ENCODE measurements at regions not wholly inside any gene's neighbourhood (a gene's known extent, or its start where the extent isn't known, plus 50 kb on each side); places are given as distances from the start of the nearest gene placed in this dataset.

- H3K9me3 Mint-ChIP-seq = no peaks in the 10 kb centered on the region
- no peak for DNase-seq
- peaks cover 19% of the 10 kb centered on the region for H3K27me3 Mint-ChIP-seq
- H3K4me1 Mint-ChIP-seq (ENCODE audit: low read depth) = peaks cover 29% of the 10 kb centered on the region
- peak overlapping the region; percentile 89 for H3K27ac Mint-ChIP-seq
- H3K4me3 Mint-ChIP-seq = peak overlapping the region; percentile 49
- H3K36me3 Mint-ChIP-seq (ENCODE audit: low read depth) = no peaks in the 10 kb centered on the region
Measured at GRCh38 chr14:34212172-34212929, 249.7 kb downstream of the SPTSSA start.

DNA sequence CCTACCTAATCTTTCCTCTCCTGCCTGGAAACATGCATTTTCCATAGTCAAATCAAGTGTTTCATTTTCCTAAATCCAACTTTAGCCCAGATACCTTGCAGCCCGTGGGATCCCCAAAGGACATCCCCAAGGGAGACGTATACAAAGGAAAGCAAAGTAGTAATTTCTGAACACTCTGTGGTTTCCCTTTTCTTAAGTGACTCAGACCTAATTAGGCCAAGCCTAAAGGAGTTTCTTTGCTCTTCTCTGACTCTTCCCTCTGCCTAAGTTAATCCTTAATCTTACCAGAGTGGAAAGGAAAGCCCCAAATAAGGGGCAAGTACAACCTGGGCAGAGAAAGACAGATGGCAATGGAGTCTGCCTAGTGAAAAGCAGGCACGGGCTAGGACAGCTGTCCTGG lies 250.3 kb downstream of the SPTSSA start:
- Mint-ChIP-seq H3K27ac (peak overlapping the region; percentile 89), H3K4me3 (peak overlapping the region; percentile 49), H3K36me3 (ENCODE audit: low read depth) (no peaks in the 10 kb centered on the region), H3K9me3 (no peaks in the 10 kb centered on the region), H3K4me1 (ENCODE audit: low read depth) (peaks cover 29% of the 10 kb centered on the region), H3K27me3 (peaks cover 22% of the 10 kb centered on the region)
- DNase-seq = no peak

- no peak for DNase-seq
- H3K36me3 Mint-ChIP-seq (ENCODE audit: low read depth) = no peaks in the 10 kb centered on the region
- peaks cover 9% of the 10 kb centered on the region for H3K9me3 Mint-ChIP-seq
- no peak overlapping the region for H3K4me3 Mint-ChIP-seq
- no peak overlapping the region for H3K27ac Mint-ChIP-seq
- H3K27me3 Mint-ChIP-seq = peaks cover 18% of the 10 kb centered on the region
- H3K4me1 Mint-ChIP-seq (ENCODE audit: low read depth) = peaks cover 32% of the 10 kb centered on the region
Measured at GRCh38 chr14:34208532-34208931, 253.5 kb downstream of the SPTSSA start.

GRCh38 chr14:34205799-34206198 lies 254.9 kb upstream of the EGLN3 start:
- H3K27me3 Mint-ChIP-seq = peaks cover 18% of the 10 kb centered on the region
- no peak overlapping the region for H3K27ac Mint-ChIP-seq
- no peak for DNase-seq
- H3K9me3 Mint-ChIP-seq = peaks cover 9% of the 10 kb centered on the region
- peaks cover 33% of the 10 kb centered on the region for H3K4me1 Mint-ChIP-seq (ENCODE audit: low read depth)
- H3K36me3 Mint-ChIP-seq (ENCODE audit: low read depth) = no peaks in the 10 kb centered on the region
- no peak overlapping the region for H3K4me3 Mint-ChIP-seq

DNA sequence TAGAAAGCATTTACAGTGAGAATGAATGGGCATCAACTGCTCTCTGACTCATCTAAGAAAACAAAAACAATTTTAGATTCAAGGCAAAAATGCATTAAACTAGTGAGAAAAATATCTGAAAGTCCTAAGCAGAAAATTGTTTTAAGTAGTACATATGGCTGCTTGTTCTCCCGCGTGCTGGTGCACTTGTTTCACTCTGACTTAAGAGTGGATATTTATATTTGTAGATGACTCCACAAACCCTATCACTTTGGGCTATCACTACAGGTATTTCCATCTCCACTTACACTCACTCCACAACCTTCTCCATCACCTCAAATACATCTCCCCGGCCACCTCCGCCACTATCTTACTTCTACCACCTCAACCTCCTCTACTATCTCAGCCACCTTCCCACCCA lies 253.9 kb upstream of the EGLN3 start:
- Mint-ChIP-seq H3K36me3 (ENCODE audit: low read depth) (no peaks in the 10 kb centered on the region), H3K27me3 (peaks cover 13% of the 10 kb centered on the region), H3K27ac (no peak overlapping the region), H3K4me1 (ENCODE audit: low read depth) (peaks cover 42% of the 10 kb centered on the region), H3K4me3 (no peak overlapping the region), H3K9me3 (peaks cover 9% of the 10 kb centered on the region)
- DNase-seq = no peak

DNA sequence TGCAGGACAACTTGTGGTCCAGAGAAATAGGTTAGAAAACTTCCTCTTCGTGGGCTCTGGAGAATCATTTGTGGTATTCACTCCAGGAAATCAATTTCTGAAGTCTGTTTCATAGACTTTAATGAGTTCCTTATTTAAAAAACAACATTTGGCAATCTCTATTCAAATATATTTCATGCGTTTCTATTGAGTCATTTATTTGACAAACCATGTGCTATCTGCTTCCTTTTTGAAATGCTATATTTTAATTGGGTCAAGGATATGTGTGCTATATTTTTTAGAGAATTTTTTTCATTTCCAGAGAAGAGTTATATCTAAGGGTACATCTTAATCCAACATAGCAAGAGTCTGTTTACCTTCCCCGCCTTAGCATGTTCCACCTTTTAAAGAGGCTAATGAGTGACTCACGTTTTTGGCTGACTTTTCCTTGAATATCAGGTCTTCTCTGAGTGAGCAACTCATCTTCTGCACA lies 252.4 kb upstream of the EGLN3 start:
- no peak overlapping the region for H3K4me3 Mint-ChIP-seq
- DNase-seq = no peak
- H3K4me1 Mint-ChIP-seq (ENCODE audit: low read depth) = peaks cover 49% of the 10 kb centered on the region
- peaks cover 9% of the 10 kb centered on the region for H3K9me3 Mint-ChIP-seq
- no peaks in the 10 kb centered on the region for H3K36me3 Mint-ChIP-seq (ENCODE audit: low read depth)
- H3K27me3 Mint-ChIP-seq = peaks cover 10% of the 10 kb centered on the region
- H3K27ac Mint-ChIP-seq = peak overlapping the region; percentile 42

DNA sequence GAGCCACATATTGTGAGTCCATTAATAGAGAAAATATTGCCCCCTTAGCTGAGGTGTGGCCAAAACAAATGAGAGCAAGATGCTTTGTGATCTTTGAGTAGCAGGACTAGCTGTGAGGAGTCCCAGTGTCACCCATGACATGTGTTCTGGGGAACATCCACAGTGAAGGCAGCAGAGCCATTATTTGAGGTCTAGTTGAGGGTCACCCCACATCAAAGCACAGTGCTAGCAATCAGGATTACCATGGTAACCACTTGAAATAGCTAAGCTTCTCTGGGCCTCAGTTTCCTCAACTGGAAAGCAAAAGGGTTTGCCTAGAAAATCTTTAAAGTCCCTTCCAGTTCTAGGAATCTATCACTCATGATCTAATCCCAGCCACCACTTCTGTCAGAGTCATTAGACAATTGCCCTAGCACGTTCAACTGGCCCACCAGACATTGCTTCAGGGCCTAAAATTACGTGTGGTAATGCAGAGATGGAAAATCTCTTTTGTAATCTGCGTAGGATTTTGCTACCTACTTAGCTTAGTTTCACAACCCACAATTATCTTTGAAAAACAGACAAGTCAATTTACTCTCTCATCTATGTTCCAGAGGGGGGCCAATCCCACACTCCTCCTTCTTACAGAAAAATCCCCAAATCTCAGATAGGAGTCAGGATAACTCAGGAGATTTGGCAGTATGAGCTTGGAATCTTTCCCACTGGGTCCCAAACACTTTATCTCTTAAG lies 251.2 kb upstream of the EGLN3 start:
- H3K27ac Mint-ChIP-seq = peak overlapping the region; percentile 42
- H3K4me1 Mint-ChIP-seq (ENCODE audit: low read depth) = peaks cover 49% of the 10 kb centered on the region
- H3K36me3 Mint-ChIP-seq (ENCODE audit: low read depth) = no peaks in the 10 kb centered on the region
- peak overlapping the region; percentile 32 for H3K4me3 Mint-ChIP-seq
- no peak for DNase-seq
- H3K9me3 Mint-ChIP-seq = peaks cover 9% of the 10 kb centered on the region
- H3K27me3 Mint-ChIP-seq = peaks cover 9% of the 10 kb centered on the region

GRCh38 chr14:34199585-34199984 lies 248.7 kb upstream of the EGLN3 start:
- H3K36me3 Mint-ChIP-seq (ENCODE audit: low read depth) = no peaks in the 10 kb centered on the region
- no peak for DNase-seq
- H3K27ac Mint-ChIP-seq = peak overlapping the region; percentile 53
- H3K9me3 Mint-ChIP-seq = peaks cover 4% of the 10 kb centered on the region
- H3K4me1 Mint-ChIP-seq (ENCODE audit: low read depth) = peaks cover 48% of the 10 kb centered on the region
- no peak overlapping the region for H3K4me3 Mint-ChIP-seq
- H3K27me3 Mint-ChIP-seq = peaks cover 8% of the 10 kb centered on the region

DNA sequence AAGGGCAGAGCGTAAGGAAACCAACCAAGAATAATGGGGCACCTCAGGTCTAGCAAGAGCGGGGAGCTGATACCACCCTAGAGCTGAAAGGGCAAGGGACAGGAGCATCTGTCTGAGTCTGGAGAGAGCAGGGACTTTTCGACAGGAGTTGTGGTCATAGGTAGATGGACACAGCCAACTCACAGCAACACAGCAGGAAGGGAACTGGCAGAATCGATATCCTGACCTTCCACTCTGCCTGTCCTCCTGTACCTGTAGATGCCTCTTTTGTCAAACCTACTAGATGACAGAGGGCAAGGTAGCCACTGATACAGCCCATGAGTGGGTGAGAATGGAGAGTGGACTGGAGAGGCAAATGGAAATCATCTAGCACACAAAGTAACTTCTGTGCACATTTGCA lies 247.2 kb upstream of the EGLN3 start:
- H3K4me3 Mint-ChIP-seq = no peak overlapping the region
- no peak overlapping the region for H3K27ac Mint-ChIP-seq
- no peaks in the 10 kb centered on the region for H3K36me3 Mint-ChIP-seq (ENCODE audit: low read depth)
- no peak for DNase-seq
- H3K9me3 Mint-ChIP-seq = peaks cover 4% of the 10 kb centered on the region
- peaks cover 36% of the 10 kb centered on the region for H3K4me1 Mint-ChIP-seq (ENCODE audit: low read depth)
- H3K27me3 Mint-ChIP-seq = peaks cover 8% of the 10 kb centered on the region

DNA sequence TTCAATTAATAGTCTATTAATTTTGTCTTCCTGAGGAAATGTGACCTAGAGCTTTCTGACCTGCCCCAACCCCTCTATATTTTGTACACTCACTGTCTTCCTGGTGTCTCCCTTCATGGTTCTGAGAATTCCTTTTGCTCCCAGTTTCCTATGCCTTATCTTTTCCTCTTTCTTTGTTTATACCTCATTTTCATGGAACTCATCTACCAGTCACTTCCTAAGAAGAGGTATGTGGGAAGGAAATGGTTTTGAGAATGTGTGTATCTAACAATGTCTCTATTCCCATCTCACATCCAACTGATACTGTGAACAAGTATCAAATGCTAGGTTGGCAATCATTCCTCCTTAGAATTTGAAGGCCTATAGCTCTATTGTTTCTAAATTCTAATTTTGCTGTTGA lies 245.1 kb upstream of the EGLN3 start:
- DNase-seq = no peak
- Mint-ChIP-seq H3K36me3 (ENCODE audit: low read depth) (no peaks in the 10 kb centered on the region), H3K4me1 (ENCODE audit: low read depth) (peaks cover 17% of the 10 kb centered on the region), H3K4me3 (no peak overlapping the region), H3K27me3 (peaks cover 8% of the 10 kb centered on the region), H3K9me3 (peaks cover 4% of the 10 kb centered on the region), H3K27ac (no peak overlapping the region)

GRCh38 chr14:34190717-34191116 lies 239.8 kb upstream of the EGLN3 start:
- H3K4me1 Mint-ChIP-seq (ENCODE audit: low read depth) = no peaks in the 10 kb centered on the region

DNA sequence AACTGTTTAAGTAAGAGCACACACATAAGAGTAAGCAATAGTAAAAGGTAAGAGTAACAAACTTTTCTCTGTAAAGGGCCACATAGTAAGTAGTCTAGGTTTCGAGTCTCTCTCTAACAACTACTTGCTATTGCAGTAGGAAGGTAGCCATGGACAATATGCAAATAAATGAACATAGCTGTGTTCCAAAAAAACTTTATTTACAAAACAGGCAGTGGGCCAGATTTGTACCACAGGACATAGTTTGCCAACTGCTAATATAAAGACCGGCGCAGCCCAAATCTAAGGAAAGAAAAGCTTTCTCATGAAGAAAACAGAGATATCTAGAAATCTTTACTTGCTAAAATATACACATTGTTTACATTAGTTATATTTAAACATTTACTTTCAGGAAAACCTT lies 239.0 kb upstream of the EGLN3 start:
- Mint-ChIP-seq H3K9me3 (peaks cover 4% of the 10 kb centered on the region), H3K27ac (no peak overlapping the region), H3K27me3 (no peaks in the 10 kb centered on the region), H3K36me3 (ENCODE audit: low read depth) (no peaks in the 10 kb centered on the region), H3K4me3 (no peak overlapping the region), H3K4me1 (ENCODE audit: low read depth) (no peaks in the 10 kb centered on the region)
- DNase-seq = no peak

More at GRCh38 chr14:34190717-34191116, 239.8 kb upstream of the EGLN3 start:
- Mint-ChIP-seq H3K27me3 (no peaks in the 10 kb centered on the region), H3K4me3 (no peak overlapping the region), H3K9me3 (peaks cover 4% of the 10 kb centered on the region), H3K27ac (no peak overlapping the region), H3K36me3 (ENCODE audit: low read depth) (no peaks in the 10 kb centered on the region)
- DNase-seq = no peak

GRCh38 chr14:34187519-34188044 lies 236.7 kb upstream of the EGLN3 start:
- Mint-ChIP-seq H3K27ac (no peak overlapping the region), H3K4me3 (no peak overlapping the region)

GRCh38 chr14:34187061-34187460 lies 236.2 kb upstream of the EGLN3 start:
- H3K27me3 Mint-ChIP-seq = no peaks in the 10 kb centered on the region
- no peaks in the 10 kb centered on the region for H3K36me3 Mint-ChIP-seq (ENCODE audit: low read depth)
- H3K4me3 Mint-ChIP-seq = no peak overlapping the region
- no peaks in the 10 kb centered on the region for H3K9me3 Mint-ChIP-seq
- DNase-seq = no peak
- H3K27ac Mint-ChIP-seq = no peak overlapping the region
- no peaks in the 10 kb centered on the region for H3K4me1 Mint-ChIP-seq (ENCODE audit: low read depth)

More at GRCh38 chr14:34187519-34188044, 236.7 kb upstream of the EGLN3 start:
- Mint-ChIP-seq H3K36me3 (ENCODE audit: low read depth) (no peaks in the 10 kb centered on the region), H3K9me3 (no peaks in the 10 kb centered on the region), H3K4me1 (ENCODE audit: low read depth) (no peaks in the 10 kb centered on the region), H3K27me3 (no peaks in the 10 kb centered on the region)
- no peak for DNase-seq

DNA sequence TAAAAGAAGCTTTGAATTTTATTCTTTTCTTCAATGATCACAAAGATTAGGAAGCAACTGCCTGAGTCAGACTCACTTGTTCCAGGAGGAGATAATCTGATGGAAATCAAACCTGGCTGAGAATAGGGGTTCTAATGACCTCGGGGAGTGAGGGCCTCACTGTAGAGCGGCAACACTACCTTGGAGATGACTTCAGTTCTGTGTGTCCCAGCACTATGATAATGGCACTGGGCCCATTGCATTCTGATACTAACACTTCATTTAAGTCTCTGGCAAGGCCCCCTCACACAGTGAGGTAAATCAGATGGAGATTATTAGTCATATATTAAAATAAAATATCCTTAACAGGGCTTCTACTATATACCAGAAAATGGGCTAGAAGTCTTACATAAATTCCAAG lies 233.3 kb upstream of the EGLN3 start:
- Mint-ChIP-seq H3K36me3 (ENCODE audit: low read depth) (no peaks in the 10 kb centered on the region), H3K27ac (no peak overlapping the region)
- no peak for DNase-seq

More for the DNA sequence above, 233.3 kb upstream of the EGLN3 start:
- Mint-ChIP-seq H3K27me3 (no peaks in the 10 kb centered on the region), H3K4me3 (no peak overlapping the region), H3K9me3 (no peaks in the 10 kb centered on the region), H3K4me1 (ENCODE audit: low read depth) (peaks cover 2% of the 10 kb centered on the region)

All from activated T-cell treated with anti-CD3 and anti-CD28 coated beads, Interleukin-2, amount 50 U/mL, for 24 hours (primary cell).